OCI-LY7 (cell line): ENCODE measurements at regions not wholly inside any gene's neighbourhood (a gene's known extent, or its start where the extent isn't known, plus 50 kb on each side); places are given as distances from the start of the nearest gene placed in this dataset.
"Not testable (repeated sequence)": the region's sequence is repeated elsewhere in the genome, so short reads cannot be mapped to it uniquely, and the experiment has no call there.

ENCODE experiments used
- EZH2phosphoT487 ChIP-seq: fragments of 200-600 bp; sonication (generic); IDR thresholded peaks from 2 replicates; pipeline ENCODE4 v1.6.1; 2018; ENCODE audit warnings: low read depth, borderline replicate concordance, mild to moderate bottlenecking, mixed run types, antibody characterized with exemption, low read length, moderate library complexity, mixed read lengths
- TF ChIP-seq, protein P1 (sequence below): fragments of 200-600 bp; sonication (generic); conservative IDR thresholded peaks from 2 replicates; pipeline ENCODE4 v1.5.1; 2014; ENCODE audit warnings: mild to moderate bottlenecking, antibody characterized with exemption, low read length, moderate library complexity, mixed read lengths

GRCh38 chr19:29888047-29888446 lies 54.0 kb upstream of the URI1 start:
- TF ChIP-seq, protein P1, sequence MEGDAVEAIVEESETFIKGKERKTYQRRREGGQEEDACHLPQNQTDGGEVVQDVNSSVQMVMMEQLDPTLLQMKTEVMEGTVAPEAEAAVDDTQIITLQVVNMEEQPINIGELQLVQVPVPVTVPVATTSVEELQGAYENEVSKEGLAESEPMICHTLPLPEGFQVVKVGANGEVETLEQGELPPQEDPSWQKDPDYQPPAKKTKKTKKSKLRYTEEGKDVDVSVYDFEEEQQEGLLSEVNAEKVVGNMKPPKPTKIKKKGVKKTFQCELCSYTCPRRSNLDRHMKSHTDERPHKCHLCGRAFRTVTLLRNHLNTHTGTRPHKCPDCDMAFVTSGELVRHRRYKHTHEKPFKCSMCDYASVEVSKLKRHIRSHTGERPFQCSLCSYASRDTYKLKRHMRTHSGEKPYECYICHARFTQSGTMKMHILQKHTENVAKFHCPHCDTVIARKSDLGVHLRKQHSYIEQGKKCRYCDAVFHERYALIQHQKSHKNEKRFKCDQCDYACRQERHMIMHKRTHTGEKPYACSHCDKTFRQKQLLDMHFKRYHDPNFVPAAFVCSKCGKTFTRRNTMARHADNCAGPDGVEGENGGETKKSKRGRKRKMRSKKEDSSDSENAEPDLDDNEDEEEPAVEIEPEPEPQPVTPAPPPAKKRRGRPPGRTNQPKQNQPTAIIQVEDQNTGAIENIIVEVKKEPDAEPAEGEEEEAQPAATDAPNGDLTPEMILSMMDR, result not testable (repeated sequence)
- TF ChIP-seq EZH2phosphoT487, result not testable (repeated sequence)
